ENCODE measurements at regions not wholly inside any gene's neighbourhood (a gene's known extent, or its start where the extent isn't known, plus 50 kb on each side); places are given as distances from the start of the nearest gene placed in this dataset.
"Not testable (repeated sequence)": the region's sequence is repeated elsewhere in the genome, so short reads cannot be mapped to it uniquely, and the experiment has no call there.

DNA sequence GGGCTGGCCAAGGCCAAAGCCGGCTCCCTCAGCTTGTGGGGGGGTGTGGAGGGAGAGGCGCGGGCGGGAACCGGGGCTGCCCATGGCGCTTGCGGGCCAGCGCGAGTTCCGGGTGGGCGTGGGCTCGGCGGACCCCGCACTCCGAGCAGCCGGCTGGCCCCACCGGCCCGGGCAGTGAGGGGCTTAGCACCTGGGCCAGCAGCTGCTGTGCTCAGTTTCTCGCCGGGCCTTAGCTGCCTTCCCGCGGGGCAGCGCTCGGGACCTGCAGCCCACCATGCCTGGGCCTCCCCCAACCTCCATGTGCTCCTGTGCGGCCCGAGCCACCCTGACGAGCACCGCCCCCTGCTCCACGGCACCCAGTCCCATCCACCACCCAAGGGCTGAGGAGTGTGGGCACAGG lies 150.7 kb upstream of the LRIG1 start:
- TF ChIP-seq, protein P1, sequence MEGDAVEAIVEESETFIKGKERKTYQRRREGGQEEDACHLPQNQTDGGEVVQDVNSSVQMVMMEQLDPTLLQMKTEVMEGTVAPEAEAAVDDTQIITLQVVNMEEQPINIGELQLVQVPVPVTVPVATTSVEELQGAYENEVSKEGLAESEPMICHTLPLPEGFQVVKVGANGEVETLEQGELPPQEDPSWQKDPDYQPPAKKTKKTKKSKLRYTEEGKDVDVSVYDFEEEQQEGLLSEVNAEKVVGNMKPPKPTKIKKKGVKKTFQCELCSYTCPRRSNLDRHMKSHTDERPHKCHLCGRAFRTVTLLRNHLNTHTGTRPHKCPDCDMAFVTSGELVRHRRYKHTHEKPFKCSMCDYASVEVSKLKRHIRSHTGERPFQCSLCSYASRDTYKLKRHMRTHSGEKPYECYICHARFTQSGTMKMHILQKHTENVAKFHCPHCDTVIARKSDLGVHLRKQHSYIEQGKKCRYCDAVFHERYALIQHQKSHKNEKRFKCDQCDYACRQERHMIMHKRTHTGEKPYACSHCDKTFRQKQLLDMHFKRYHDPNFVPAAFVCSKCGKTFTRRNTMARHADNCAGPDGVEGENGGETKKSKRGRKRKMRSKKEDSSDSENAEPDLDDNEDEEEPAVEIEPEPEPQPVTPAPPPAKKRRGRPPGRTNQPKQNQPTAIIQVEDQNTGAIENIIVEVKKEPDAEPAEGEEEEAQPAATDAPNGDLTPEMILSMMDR (IDR thresholded peaks at IDR 0.05) = not testable (repeated sequence)
- not testable (repeated sequence) for TF ChIP-seq POLR2A (IDR thresholded peaks at IDR 0.05)

Measured in heart left ventricle (tissue), 13 donors.